ENCODE measurements at regions not wholly inside any gene's neighbourhood (a gene's known extent, or its start where the extent isn't known, plus 50 kb on each side); places are given as distances from the start of the nearest gene placed in this dataset.

GRCh38 chr1:229005097-229005496 lies 265.8 kb upstream of the RAB4A start:
- no peaks in the 10 kb centered on the region for H3K9me3 ChIP-seq (ENCODE audit: control insufficient read depth, insufficient read depth, low read depth, low read length)
- POLR2A ChIA-PET, result no interaction called here
- ATAC-seq, result no peak
- no peaks in the 10 kb centered on the region for H3K36me3 ChIP-seq (ENCODE audit: control insufficient read depth, insufficient read depth, low read length)
- H3K27me3 ChIP-seq (ENCODE audit: control insufficient read depth, insufficient read depth, low read length), result no peaks in the 10 kb centered on the region
- in situ Hi-C loops (cut with HindIII; ENCODE audit: low pct_unique_long_range_greater_than_20kb, low sequenced_read_pairs) (no loop called here), intact Hi-C loops (cut with micrococcal nuclease; ENCODE audit: unreplicated experiment) (no loop called here)
- no peak overlapping the region for H3K27ac ChIP-seq (ENCODE audit: low read length)
- CTCF ChIA-PET, result no interaction called here
- no peak overlapping the region for H3K4me3 ChIP-seq (ENCODE audit: low read depth in 2 of 2, low read length in 2 of 2)
- no peak for DNase-seq (ENCODE audit: low read depth, low spot score)
- no peaks in the 10 kb centered on the region for H3K4me1 ChIP-seq (ENCODE audit: control insufficient read depth, insufficient read depth, low read length)
- BruUV-seq (replicated peaks), result no TSS peak
- TF ChIP-seq TCF7L2 (IDR thresholded peaks at IDR 0.05; ENCODE audit: low read depth, low read length) (no peak), SIN3A (IDR thresholded peaks at IDR 0.05; ENCODE audit: borderline replicate concordance, insufficient read depth, low read depth, low read length) (no peak), REST (IDR thresholded peaks at IDR 0.05; ENCODE audit: insufficient read depth in 1 of 2, low read depth in 2 of 2, low read length in 1 of 2) (no peak), CTCF (IDR thresholded peaks at IDR 0.05) (no peak), POLR2AphosphoS5 (IDR thresholded peaks at IDR 0.05; ENCODE audit: low read depth, low read length) (no peak)

- BruUV-seq (replicated peaks), result no TSS peak
- Histone ChIP-seq H3K4me1 (ENCODE audit: control insufficient read depth, insufficient read depth, low read length) (no peaks in the 10 kb centered on the region), H3K4me3 (ENCODE audit: low read depth in 2 of 2, low read length in 2 of 2) (no peak overlapping the region), H3K9me3 (ENCODE audit: control insufficient read depth, insufficient read depth, low read depth, low read length) (no peaks in the 10 kb centered on the region), H3K27ac (ENCODE audit: low read length) (no peak overlapping the region), H3K27me3 (ENCODE audit: control insufficient read depth, insufficient read depth, low read length) (no peaks in the 10 kb centered on the region), H3K36me3 (ENCODE audit: control insufficient read depth, insufficient read depth, low read length) (no peaks in the 10 kb centered on the region)
- intact Hi-C loops (cut with micrococcal nuclease; ENCODE audit: unreplicated experiment) (no loop called here), in situ Hi-C loops (cut with HindIII; ENCODE audit: low pct_unique_long_range_greater_than_20kb, low sequenced_read_pairs) (no loop called here)
- ChIA-PET POLR2A (no interaction called here), CTCF (no interaction called here)
- no peak for ATAC-seq
- TF ChIP-seq REST (IDR thresholded peaks at IDR 0.05; ENCODE audit: insufficient read depth in 1 of 2, low read depth in 2 of 2, low read length in 1 of 2) (no peak), POLR2AphosphoS5 (IDR thresholded peaks at IDR 0.05; ENCODE audit: low read depth, low read length) (no peak)
- DNase-seq (ENCODE audit: low read depth, low spot score), result no peak
Measured at GRCh38 chr1:229005556-229005955, 265.4 kb upstream of the RAB4A start.

Data from Panc1 (cell line).